VCaP (cell line): ENCODE measurements at regions not wholly inside any gene's neighbourhood (a gene's known extent, or its start where the extent isn't known, plus 50 kb on each side); places are given as distances from the start of the nearest gene placed in this dataset.

Experiments
- H3K27ac ChIP-seq: fragments of 450-650 bp; 2 replicates; pipeline ENCODE4 v1.5.1; 2017
- TF ChIP-seq, protein P1 (sequence below): fragments of 450-650 bp; conservative IDR thresholded peaks from 2 replicates; pipeline ENCODE4 v1.5.1; 2017; ENCODE audit warnings: mild to moderate bottlenecking, moderate library complexity

DNA sequence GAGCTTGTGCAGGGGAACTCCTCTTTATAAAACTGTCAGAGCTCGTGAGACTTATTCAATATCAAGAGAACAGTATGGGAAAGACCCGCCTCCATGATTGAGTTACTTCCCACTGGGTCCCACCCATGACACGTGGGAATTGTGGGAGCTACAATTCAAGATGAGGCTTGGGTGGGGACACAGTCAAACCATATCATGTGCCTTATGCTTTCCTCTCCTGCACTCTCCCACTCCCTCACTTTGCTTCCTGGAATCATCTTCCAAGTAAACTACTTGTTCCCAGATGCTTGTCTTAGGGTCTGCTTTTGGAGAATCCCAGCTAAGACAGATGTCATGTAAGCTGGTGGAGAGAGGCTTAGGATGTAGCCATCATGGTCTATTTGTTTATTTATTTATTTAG is 271.2 kb downstream of the HAPSTR1 start:
- no peak overlapping the region for H3K27ac ChIP-seq
- TF ChIP-seq, protein P1, sequence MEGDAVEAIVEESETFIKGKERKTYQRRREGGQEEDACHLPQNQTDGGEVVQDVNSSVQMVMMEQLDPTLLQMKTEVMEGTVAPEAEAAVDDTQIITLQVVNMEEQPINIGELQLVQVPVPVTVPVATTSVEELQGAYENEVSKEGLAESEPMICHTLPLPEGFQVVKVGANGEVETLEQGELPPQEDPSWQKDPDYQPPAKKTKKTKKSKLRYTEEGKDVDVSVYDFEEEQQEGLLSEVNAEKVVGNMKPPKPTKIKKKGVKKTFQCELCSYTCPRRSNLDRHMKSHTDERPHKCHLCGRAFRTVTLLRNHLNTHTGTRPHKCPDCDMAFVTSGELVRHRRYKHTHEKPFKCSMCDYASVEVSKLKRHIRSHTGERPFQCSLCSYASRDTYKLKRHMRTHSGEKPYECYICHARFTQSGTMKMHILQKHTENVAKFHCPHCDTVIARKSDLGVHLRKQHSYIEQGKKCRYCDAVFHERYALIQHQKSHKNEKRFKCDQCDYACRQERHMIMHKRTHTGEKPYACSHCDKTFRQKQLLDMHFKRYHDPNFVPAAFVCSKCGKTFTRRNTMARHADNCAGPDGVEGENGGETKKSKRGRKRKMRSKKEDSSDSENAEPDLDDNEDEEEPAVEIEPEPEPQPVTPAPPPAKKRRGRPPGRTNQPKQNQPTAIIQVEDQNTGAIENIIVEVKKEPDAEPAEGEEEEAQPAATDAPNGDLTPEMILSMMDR: no peak

DNA sequence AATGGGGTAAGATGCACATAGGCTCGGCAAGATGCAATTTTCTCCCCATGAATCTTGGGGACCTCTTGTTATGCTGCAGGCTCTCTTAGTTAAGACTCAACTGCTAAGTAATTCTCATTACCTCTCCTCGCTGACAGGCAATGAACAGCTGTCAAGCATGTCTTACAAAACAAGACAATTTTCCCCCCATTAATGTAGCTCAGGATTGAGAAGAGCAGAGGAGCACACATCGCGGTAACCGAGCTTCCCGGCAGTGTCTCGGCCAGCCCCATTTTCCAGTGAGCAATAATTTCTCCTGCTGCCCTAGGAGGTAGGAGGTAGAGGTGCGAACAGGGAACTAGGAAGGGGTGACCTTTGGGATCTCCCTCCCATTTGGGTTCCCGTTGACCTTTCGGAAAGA is 272.1 kb downstream of the HAPSTR1 start:
- TF ChIP-seq, protein P1: no peak
- no peak overlapping the region for H3K27ac ChIP-seq

DNA sequence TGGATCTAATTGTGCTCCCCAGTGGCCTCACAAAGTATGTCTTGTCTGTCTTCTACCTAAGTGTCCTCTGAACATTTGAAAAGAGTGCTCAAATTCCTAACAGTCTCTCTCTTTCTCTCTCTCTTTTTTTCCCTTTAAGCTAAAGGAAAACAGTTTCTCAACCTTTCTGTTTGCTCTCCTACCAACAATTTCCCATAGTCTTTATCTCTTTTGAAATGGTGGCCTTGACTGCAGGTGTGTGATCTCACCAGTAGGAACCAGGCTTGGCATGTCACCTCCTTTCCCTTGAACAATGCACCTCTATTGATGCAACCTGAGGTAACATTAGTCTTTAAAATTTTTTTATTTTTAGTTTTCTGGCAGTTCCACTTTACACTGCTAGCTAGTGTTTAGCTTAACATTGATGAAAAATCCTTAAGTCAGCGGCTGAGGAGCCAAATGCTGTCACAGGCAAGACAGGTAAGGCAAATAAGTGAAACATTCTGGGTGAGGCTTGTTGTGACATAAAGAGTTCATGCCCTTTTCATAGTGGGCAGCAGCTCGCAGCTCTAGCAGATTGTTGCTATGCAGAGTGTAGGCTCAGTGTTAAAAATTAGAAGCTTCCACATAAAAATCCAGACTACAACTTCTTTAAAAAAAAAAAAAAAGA is 273.4 kb downstream of the HAPSTR1 start:
- TF ChIP-seq, protein P1: no peak
- H3K27ac ChIP-seq: peak overlapping the region; percentile 73

DNA sequence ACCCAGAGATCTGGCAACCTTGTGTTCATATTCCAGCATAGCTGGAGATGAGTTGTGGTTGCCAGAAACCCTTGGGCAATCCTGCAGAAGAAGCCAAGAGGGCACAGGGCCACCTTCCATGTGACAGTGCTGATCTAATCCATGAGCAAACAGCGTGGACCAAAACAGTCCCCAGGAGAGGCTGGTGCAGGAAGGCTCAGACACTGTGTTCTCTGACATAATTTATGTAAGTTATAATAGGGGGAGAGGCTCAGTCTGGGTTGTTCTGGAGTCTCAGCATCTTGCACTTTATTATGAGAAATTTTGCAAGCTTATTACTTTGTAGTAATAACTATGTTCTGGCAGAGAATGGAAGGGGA is 273.9 kb downstream of the HAPSTR1 start:
- TF ChIP-seq, protein P1: no peak
- peak overlapping the region; percentile 73 for H3K27ac ChIP-seq

DNA sequence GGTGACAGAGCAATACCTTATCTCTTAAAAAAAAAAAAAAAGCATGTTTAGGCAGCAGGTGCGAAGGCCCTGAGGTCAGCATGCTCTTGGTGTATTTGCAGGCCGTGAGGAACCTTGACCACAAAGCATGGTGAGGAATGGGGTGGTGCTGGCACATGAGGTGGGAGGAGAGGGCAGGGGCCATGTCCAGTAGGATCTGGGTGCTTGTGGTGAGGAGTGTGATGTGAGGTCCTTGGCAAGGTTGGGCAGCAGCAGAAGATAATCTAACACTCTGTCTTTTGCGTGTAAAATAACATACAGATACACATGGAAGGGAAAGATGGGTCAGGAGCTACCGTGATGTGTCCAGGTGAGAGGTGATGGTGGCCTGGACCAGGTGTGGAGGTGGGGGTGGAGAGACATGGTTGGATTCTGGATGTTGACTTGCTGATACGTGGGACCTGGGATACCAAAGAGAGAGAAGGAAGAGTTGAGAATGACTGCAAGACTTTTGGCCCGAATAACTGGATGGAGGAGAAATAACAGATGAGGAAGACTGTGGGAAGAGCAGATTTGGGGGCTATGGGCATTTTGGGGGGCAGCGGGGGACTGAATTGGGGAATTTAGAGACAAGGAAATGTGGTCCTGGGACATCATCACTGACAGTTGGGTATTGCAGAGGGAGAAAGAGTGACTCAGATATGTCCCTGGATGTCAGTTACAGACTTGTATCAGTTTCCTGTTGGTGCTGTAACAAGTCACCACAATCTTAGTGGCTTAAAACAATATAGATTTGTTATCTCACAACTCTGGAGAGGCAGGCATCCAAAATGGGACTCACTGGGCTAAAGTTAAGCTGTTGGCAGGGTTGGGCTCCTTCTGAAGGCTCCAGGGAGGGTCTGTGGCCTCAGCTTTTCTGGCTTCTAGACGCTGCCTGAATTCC is 274.9 kb downstream of the HAPSTR1 start:
- peak overlapping the region; percentile 73 for H3K27ac ChIP-seq
- TF ChIP-seq, protein P1: no peak

DNA sequence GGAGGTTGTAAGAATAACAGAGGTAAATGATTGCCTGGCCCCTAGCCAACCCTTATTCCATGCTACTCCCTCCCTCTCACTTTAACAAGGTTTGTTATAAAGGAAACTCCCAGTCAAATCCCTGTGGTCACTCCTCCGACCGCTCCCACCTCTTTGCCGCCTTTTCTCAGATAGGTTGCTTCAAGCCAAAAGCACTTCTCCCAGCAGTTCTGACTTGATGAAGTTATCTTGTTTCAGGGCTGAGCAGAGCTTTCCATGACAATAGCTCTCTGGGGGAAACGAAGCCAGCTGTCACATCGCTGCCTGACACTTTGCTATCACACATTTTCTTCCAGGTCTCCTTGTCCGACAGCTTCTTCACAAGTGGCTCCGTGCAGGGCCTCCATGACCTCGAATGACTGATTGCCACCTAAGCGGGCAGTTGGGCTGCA is 278.6 kb downstream of the HAPSTR1 start:
- TF ChIP-seq, protein P1: no peak
- H3K27ac ChIP-seq: no peak overlapping the region

DNA sequence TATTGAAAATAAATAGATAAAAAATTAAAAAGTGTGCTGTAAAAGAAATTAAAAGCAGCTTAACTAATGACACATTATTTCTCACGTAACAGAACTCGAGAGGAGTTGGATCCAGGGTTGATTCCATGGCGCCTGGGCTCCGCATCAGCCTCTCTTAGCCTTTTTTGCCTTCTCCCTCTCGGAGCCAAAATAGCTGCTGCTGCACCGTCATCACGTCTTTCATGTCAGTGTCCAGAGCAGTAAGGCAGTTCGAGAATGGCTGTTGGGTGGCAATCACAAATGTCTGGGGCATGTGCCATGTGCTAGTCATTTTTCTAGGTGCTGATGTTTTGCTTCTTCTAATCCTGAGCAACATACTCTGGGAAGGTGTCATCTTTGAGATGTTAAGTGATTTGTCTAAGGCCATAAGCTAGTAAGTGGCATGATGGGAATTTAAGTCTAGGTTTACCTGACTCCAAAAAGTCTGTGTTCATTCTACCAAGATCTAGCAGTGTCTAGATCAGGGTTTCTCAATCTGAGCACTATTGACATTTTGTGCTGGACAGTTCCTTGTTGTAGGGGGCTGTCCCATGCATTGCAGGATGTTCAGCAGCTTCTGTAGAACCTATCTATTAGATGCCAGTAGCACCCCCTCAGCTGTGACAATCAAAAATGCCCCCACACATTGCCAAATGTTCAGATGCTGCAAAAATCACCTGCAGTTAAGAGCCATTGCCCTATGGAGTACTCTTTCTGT is 280.4 kb downstream of the HAPSTR1 start:
- TF ChIP-seq, protein P1: no peak

More for the DNA sequence above, 280.4 kb downstream of the HAPSTR1 start:
- no peak overlapping the region for H3K27ac ChIP-seq
